Omental fat pad (tissue), 3 donors: ENCODE measurements at regions not wholly inside any gene's neighbourhood (a gene's known extent, or its start where the extent isn't known, plus 50 kb on each side); places are given as distances from the start of the nearest gene placed in this dataset.

Experiments
- ATAC-seq: fragments of 150-250 bp; one replicate; pipeline ENCODE4 v1.9.1; 2016; ENCODE audit warnings: mild to moderate bottlenecking, moderate library complexity; ENCODE audit not compliant: low FRiP score
- DNase-seq: peaks from one replicate; pipeline ENCODE4 v3.0.0-alpha.2; 2019; ENCODE audit warnings: low spot score
- CTCF ChIP-seq, 3 donors: fragments of 450-650 bp; IDR thresholded peaks; one replicate each; pipeline ENCODE4 v1.5.1; 2016 to 2017; ENCODE audit warnings: antibody characterized with exemption in 3 of 3, mild to moderate bottlenecking in 3 of 3, moderate library complexity in 2 of 3

DNA sequence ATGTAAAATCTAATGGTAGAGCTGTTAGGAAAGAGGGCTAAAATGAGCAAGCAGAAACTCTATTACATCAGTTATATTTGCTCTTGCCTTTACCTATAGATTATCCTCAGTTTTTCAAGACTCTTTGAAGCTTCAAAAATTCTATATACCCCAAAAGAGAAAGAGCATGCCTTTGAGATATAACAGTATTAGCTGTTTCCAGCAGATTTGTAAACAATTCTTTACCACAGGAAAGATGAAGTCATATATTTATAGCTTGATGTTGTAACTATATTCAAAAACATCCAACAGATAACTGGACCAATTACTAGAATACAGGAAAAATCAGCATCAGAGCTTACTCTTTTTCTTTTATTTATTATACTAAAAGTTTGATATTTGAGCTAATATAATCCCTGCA, 416.2 kb upstream of the TPK1 start:
- no peak for TF ChIP-seq CTCF (IDR thresholded peaks at IDR 0.05)

DNA sequence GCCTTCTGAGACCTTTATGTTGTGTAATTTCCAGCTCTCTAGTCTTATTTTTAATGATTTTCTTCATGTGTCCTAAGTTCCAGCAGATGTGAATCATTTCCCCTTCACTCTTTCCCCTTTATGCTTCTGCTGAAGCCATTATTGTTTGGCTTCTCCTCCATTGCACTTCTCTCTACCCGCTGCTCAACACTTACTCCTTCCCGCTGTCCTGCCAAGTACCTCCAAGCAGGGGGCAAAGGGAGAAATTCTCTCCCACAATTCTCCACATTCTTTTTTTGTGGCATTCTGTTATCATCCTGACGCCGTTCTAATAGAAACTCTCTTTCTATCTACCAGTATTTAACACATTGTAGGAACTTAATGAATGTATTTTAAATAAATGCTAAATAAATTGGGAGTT, 388.9 kb upstream of the TPK1 start:
- ATAC-seq (no peak), DNase-seq (no peak)
- TF ChIP-seq CTCF (IDR thresholded peaks at IDR 0.05) = no peak

More for the DNA sequence above, 416.2 kb upstream of the TPK1 start:
- ATAC-seq (no peak), DNase-seq (no peak)

DNA sequence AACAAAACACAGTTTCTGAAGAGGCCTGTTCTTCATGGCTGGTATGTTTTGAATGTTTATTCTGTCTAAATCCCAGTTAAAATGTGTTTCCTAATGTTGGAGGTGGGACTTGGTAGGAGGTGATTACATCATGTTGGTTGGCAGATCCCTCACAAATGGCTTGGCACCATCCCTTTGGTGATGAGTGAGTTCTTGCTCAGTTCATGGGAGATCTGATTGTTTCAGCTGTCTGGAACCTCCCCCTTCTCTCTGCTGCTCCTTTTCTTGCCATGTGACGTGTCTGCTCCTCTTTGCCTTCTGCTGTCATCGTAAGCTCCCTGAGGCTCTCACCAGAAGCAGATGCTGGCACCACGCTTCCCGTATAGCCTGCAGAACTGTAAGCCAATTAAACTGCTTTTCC, 383.6 kb upstream of the TPK1 start:
- no peak for TF ChIP-seq CTCF (IDR thresholded peaks at IDR 0.05)
- ATAC-seq (no peak), DNase-seq (no peak)

DNA sequence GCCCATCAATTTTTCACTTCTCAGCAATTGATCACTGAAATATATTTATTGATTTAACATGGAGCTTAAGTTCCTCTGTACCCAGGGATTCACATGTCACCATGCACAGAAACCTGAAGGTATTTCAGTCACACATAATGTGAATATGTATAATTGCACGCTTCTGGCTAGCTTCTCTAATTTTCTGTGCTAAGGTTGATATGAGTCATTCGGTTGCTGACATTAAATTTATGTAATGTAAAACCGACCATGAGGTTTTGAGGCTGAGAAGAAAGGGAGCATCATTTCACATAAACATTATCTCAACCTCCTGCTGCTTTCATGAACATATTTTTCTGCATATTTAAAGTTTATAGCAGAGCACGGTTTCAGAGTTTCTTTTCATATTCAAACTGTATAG, 381.0 kb upstream of the TPK1 start:
- ATAC-seq = no peak
- no peak for DNase-seq
- TF ChIP-seq CTCF (IDR thresholded peaks at IDR 0.05) = no peak

DNA sequence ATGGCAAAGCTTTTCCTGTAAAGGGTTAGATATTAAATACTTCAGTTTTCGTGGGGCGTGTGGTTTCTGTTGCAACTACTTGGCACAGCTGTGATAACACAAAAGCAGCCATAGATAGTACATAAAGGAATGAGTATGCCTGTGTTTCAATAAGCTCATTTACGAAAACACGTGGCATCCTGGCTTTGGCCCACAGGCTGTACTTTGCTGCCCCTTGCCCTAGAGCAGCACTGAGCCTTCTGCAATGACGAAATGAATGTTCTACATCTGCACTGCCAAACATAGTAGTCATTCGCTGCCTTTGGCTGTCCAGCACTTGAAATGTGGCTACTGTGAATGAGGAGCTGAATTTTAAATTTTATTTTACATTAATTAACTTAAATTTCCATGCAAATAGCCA, 376.2 kb upstream of the TPK1 start:
- no peak for DNase-seq
- ATAC-seq = no peak
- TF ChIP-seq CTCF (IDR thresholded peaks at IDR 0.05) = no peak

GRCh38 chr7:145211211-145211610, 375.4 kb upstream of the TPK1 start:
- no peak for TF ChIP-seq CTCF (IDR thresholded peaks at IDR 0.05)
- DNase-seq = no peak
- no peak for ATAC-seq

DNA sequence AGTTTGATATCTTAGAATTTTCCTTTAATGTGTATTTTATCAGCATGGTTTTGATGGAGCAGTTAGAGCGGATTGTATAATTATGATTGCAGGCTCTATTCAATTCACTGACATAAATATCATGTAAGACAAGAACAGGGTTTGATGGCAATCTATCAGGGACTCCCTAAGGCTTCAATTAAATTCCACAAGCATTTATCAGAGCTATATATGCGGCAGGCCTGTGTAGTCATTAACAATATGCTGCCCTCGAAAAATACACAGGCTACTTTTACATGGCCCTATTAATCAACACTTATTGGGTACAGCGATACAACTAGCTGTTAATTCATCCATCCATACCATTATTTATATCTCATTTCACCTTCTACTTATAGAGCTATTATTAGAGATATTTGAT, 358.1 kb upstream of the TPK1 start:
- DNase-seq (no peak), ATAC-seq (no peak)
- TF ChIP-seq CTCF (IDR thresholded peaks at IDR 0.05) = no peak
